ENCODE measurements at regions not wholly inside any gene's neighbourhood (a gene's known extent, or its start where the extent isn't known, plus 50 kb on each side); places are given as distances from the start of the nearest gene placed in this dataset.

- TF ChIP-seq ZNF512 (CRISPR knock-in tag; IDR thresholded peaks at IDR 0.05; ENCODE audit: borderline replicate concordance) (no peak), ZNF138 (CRISPR knock-in tag; conservative IDR thresholded peaks at IDR 0.05) (no peak), NR1H2 (CRISPR knock-in tag; IDR thresholded peaks at IDR 0.05) (no peak), ZNF121 (CRISPR knock-in tag; IDR thresholded peaks at IDR 0.05) (no peak), ZNF416 (CRISPR knock-in tag; IDR thresholded peaks at IDR 0.05) (no peak), ATF2 (CRISPR knock-in tag; IDR thresholded peaks at IDR 0.05; ENCODE audit: borderline replicate concordance, low read depth) (no peak), MAX (CRISPR knock-in tag; IDR thresholded peaks at IDR 0.05) (no peak), E2F1 (CRISPR knock-in tag; IDR thresholded peaks at IDR 0.05) (no peak), ELF4 (CRISPR knock-in tag; IDR thresholded peaks at IDR 0.05; ENCODE audit: low read depth) (no peak), ATF3 (CRISPR knock-in tag; conservative IDR thresholded peaks at IDR 0.05) (no peak)
Observed at GRCh38 chr19:31064491-31064890, 284.7 kb downstream of the TSHZ3 start (continued).

GRCh38 chr19:31058676-31059340, 290.4 kb downstream of the TSHZ3 start:
- no peak for ATAC-seq
- no peak for TF ChIP-seq ZNF671 (CRISPR knock-in tag; IDR thresholded peaks at IDR 0.05)
- Mint-ChIP-seq H3K4me3 (no peak overlapping the region), H3K27me3 (ENCODE audit: low read depth) (no peaks in the 10 kb centered on the region), H3K27ac (no peak overlapping the region), H3K36me3 (peaks cover 6% of the 10 kb centered on the region), H3K9me3 (peaks cover 18% of the 10 kb centered on the region), H3K4me1 (peaks cover 15% of the 10 kb centered on the region)
- CTCF ChIA-PET, result interaction anchor here (0.8 kb wide), 1 partner anchor 259 kb away, joined by 3 read pairs; no protein-coding TSS in a partner anchor
- POLR2A ChIA-PET, result no interaction called here
- DNase-seq (ENCODE audit: low spot score), result no peak

- peaks cover 15% of the 10 kb centered on the region for H3K4me1 Mint-ChIP-seq
- ChIA-PET CTCF (interaction anchor here (1.2 kb wide), 1 partner anchor 281 kb away, joined by 3 read pairs; no protein-coding TSS in a partner anchor), POLR2A (no interaction called here)
- no peaks in the 10 kb centered on the region for H3K27me3 Mint-ChIP-seq (ENCODE audit: low read depth)
- H3K4me3 Mint-ChIP-seq, result no peak overlapping the region
- no peak overlapping the region for H3K27ac Mint-ChIP-seq
- DNase-seq (ENCODE audit: low spot score) (no peak), ATAC-seq (no peak)
- H3K9me3 Mint-ChIP-seq, result peaks cover 18% of the 10 kb centered on the region
- peaks cover 6% of the 10 kb centered on the region for H3K36me3 Mint-ChIP-seq
- no peak for TF ChIP-seq E2F4 (CRISPR knock-in tag; IDR thresholded peaks at IDR 0.05; ENCODE audit: borderline replicate concordance, low read depth)
- TF ChIP-seq ZNF138 (CRISPR knock-in tag; conservative IDR thresholded peaks at IDR 0.05), result no peak
- TF ChIP-seq ZNF317 (CRISPR knock-in tag; IDR thresholded peaks at IDR 0.05; ENCODE audit: borderline replicate concordance, low read depth), result no peak
- no peak for TF ChIP-seq ZNF425 (CRISPR knock-in tag; conservative IDR thresholded peaks at IDR 0.05)
- TF ChIP-seq RELA (CRISPR knock-in tag; IDR thresholded peaks at IDR 0.05; ENCODE audit: borderline replicate concordance), result no peak
- no peak for TF ChIP-seq PRDM15 (CRISPR knock-in tag; IDR thresholded peaks at IDR 0.05)
- TF ChIP-seq ATF6 (CRISPR knock-in tag; IDR thresholded peaks at IDR 0.05), result no peak
- no peak for TF ChIP-seq ZNF121 (CRISPR knock-in tag; IDR thresholded peaks at IDR 0.05)
Observed at GRCh38 chr19:31057476-31057875, 291.8 kb downstream of the TSHZ3 start.
